ENCODE measurements at regions not wholly inside any gene's neighbourhood (a gene's known extent, or its start where the extent isn't known, plus 50 kb on each side); places are given as distances from the start of the nearest gene placed in this dataset.
"Not testable (repeated sequence)": the region's sequence is repeated elsewhere in the genome, so short reads cannot be mapped to it uniquely, and the experiment has no call there.

DNA sequence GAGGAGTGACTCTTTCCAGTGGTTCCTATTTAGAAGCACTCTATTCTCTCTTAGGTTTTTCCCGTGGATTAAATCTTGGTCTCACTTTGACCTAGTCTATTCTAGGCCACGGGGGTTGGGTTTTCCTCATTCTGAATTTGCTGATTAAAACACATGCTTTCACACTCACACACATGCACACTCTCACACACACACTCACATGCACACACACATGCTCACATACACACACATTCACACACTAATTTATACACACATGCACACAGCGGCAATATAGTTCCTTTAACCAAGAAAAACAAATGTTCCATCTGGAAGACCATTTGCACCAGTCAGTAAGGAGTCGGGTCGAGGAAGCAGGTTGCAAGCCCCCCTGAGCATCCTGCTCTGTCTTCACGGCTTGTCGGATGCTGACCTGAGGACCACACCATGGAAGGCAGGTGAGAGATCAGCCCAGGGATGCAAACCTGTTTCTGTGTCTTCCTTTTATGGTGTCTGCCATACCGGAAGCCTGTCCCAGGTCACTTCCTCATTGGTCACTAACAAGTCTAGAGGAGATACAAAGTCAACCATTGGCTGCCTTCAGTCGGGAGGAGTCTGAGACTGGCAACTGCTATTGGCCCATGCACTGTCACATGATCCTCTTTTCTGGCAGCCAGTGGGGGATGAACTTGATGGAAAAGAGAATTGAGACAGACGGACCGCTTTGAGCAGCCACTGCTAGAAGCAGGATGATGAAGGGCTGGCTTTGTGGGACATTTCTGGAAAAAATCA is 330.8 kb downstream of the FGFR2 start:
- no peak overlapping the region for H3K4me3 ChIP-seq
- H4K20me1 ChIP-seq, result no peaks in the 10 kb centered on the region
- H3K9me3 ChIP-seq, result no peaks in the 10 kb centered on the region
- H3K36me3 ChIP-seq, result no peaks in the 10 kb centered on the region
- no peak overlapping the region for H3K4me2 ChIP-seq
- no peak overlapping the region for H3K27ac ChIP-seq
- no peaks in the 10 kb centered on the region for H3K27me3 ChIP-seq
- no peaks in the 10 kb centered on the region for H3K4me1 ChIP-seq
- TF ChIP-seq Cebpa-rat (IDR thresholded peaks at IDR 0.05), result no peak
- H3K9ac ChIP-seq, result no peak overlapping the region

DNA sequence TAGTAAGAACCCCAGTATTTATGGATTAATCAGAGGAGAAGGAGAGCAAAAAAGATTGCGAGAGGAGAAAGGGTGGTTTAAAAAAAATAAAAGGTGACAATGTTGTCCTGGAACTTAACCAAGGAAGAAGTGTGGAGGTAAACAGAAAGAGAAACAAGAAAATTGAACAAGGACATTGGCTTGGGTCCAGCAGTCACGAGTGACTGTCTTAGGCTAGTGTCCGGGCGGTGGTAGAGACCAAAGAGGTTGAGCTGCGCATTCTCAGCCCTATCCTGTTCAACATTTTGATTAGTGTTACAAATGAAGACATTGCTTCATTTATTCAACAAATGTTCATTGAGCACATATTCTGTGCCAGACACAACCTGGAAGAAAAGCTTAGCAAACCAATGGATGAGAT is 329.9 kb downstream of the FGFR2 start:
- H3K9me3 ChIP-seq, result no peaks in the 10 kb centered on the region
- H3K4me2 ChIP-seq, result no peak overlapping the region
- H3K27me3 ChIP-seq, result no peaks in the 10 kb centered on the region
- no peak overlapping the region for H3K27ac ChIP-seq
- no peaks in the 10 kb centered on the region for H4K20me1 ChIP-seq
- H3K4me1 ChIP-seq, result no peaks in the 10 kb centered on the region
- no peak for TF ChIP-seq Cebpa-rat (IDR thresholded peaks at IDR 0.05)
- no peaks in the 10 kb centered on the region for H3K36me3 ChIP-seq
- no peak overlapping the region for H3K9ac ChIP-seq
- H3K4me3 ChIP-seq, result no peak overlapping the region

DNA sequence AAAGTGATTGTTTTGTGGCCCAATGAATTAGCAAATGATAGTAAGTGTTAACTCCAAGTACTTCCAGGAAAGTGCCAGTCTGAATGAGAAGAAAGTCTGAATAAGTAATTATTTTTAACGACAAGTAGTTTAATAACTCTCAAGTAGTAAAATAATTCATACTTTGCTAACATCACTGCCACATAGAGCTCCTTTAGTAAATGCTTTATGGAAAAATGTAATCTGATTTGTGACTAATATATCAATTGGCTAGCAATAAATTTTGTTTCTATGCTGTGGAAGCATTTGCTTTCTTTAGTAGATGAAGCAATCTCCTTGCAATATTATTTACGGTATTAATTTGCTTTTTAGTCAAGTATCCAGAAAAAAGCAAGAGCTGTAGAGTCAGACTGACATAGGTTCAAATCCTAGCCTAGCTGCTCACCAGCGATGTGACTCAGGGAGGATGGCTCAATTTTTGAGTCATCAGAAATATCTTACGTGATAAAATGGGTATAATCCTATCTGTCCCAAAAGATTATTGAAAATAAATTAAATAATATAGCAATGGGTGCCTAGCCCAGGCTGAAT is 329.3 kb downstream of the FGFR2 start:
- no peaks in the 10 kb centered on the region for H4K20me1 ChIP-seq
- no peaks in the 10 kb centered on the region for H3K36me3 ChIP-seq
- no peak overlapping the region for H3K4me3 ChIP-seq
- H3K27ac ChIP-seq, result no peak overlapping the region
- no peaks in the 10 kb centered on the region for H3K27me3 ChIP-seq
- H3K4me2 ChIP-seq, result no peak overlapping the region
- no peaks in the 10 kb centered on the region for H3K9me3 ChIP-seq
- no peaks in the 10 kb centered on the region for H3K4me1 ChIP-seq
- no peak for TF ChIP-seq Cebpa-rat (IDR thresholded peaks at IDR 0.05)
- no peak overlapping the region for H3K9ac ChIP-seq

DNA sequence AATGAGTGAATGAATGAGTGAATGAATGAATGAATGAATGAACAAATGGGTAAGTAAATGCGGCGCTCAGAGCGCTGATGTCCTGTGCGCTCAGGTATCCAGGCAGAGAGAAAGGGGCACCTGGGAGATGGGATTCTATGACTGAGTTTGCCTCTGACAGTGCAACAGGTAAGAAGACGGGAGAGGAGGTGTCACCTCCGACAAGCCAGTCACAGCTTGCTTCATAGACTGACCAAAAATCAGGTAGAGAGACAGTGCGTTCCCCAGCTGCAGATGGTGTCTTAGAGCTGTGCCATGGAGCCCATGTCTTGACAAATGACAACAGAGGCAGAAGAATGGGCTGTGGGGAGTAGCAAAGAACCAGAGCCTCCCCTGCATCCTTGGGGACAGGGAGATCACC is 327.3 kb downstream of the FGFR2 start:
- TF ChIP-seq Cebpa-rat (IDR thresholded peaks at IDR 0.05), result no peak
- Histone ChIP-seq H4K20me1 (no peaks in the 10 kb centered on the region), H3K27ac (no peak overlapping the region), H3K4me2 (no peak overlapping the region), H3K4me1 (no peaks in the 10 kb centered on the region), H3K36me3 (no peaks in the 10 kb centered on the region), H3K9ac (no peak overlapping the region), H3K9me3 (no peaks in the 10 kb centered on the region), H3K4me3 (no peak overlapping the region), H3K27me3 (no peaks in the 10 kb centered on the region)

DNA sequence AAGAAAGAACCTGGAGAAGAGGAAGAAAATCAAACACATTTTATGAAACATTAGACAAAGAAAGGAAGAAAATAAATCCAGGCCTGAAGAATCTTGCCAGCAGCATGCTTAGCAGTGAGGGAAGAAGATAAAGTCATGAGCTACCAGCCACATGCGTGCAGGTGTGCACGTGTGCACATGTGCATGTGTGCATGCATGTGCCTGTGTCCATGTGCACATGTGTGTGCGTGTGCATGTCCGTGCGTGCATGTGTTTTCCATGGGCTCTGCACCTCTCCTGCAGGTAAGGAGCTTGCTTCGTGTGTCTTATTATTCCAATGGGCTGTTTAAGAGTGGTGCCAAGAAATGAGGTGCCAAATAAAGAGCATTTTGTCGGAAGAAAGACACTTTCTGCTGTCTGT is 322.2 kb downstream of the FGFR2 start:
- Histone ChIP-seq H3K9me3 (no peaks in the 10 kb centered on the region; the same call in 1 of the 2 replicates), H3K27ac (no peak overlapping the region), H3K27me3 (no peaks in the 10 kb centered on the region), H3K36me3 (no peaks in the 10 kb centered on the region), H3K4me2 (no peak overlapping the region), H3K4me1 (peaks cover 5% of the 10 kb centered on the region; the same call in 1 of the 2 replicates), H3K4me3 (no peak overlapping the region), H4K20me1 (no peaks in the 10 kb centered on the region), H3K9ac (no peak overlapping the region)
- no peak for TF ChIP-seq Cebpa-rat (IDR thresholded peaks at IDR 0.05)

DNA sequence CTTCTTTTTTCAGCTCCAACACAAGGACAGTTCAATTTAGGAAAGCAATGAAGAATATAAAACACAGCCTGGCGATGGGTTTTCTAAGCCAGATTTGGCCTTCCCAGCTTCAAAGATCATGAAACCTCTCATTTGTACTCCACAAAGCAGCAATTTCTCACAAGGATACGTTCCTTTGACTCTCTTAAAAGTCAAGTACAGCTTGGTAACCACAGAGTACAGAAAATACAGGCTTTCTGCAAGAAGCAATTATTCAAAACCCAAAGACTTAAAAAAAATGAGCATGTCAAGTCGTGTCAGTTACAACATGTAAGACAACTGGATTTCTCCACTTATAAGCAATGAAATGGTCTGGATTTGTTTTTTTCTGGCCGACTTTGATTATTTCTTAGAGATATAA is 321.4 kb downstream of the FGFR2 start:
- no peak overlapping the region for H3K4me3 ChIP-seq
- H3K4me1 ChIP-seq, result peaks cover 5% of the 10 kb centered on the region; the same call in 1 of the 2 replicates
- H3K9me3 ChIP-seq, result no peaks in the 10 kb centered on the region; the same call in 1 of the 2 replicates
- no peak overlapping the region for H3K27ac ChIP-seq
- H3K27me3 ChIP-seq, result no peaks in the 10 kb centered on the region
- H3K9ac ChIP-seq, result no peak overlapping the region
- TF ChIP-seq Cebpa-rat (IDR thresholded peaks at IDR 0.05), result no peak
- no peak overlapping the region for H3K4me2 ChIP-seq
- no peaks in the 10 kb centered on the region for H3K36me3 ChIP-seq
- H4K20me1 ChIP-seq, result no peaks in the 10 kb centered on the region

DNA sequence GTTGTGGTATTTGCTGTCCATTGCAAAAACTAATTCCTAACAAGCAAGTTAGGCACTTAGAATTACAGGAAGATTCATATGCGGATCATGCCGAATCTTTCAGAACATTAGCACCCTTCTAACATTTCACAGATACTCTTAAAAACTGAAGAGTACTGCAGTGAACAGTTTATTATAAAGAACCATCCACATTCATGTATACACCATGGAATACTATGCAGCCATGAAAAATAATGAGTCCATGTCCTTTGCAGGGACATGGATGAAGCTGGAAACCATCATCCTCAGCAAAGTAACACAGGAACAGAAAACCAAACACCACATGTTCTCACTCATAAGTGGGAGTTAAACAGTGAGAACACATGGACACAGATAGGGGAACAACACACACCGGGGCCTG is 319.9 kb downstream of the FGFR2 start:
- H3K4me2 ChIP-seq, H3K27ac ChIP-seq, H3K4me3 ChIP-seq, H3K9ac ChIP-seq, H3K36me3 ChIP-seq, H3K9me3 ChIP-seq, H4K20me1 ChIP-seq, H3K4me1 ChIP-seq, H3K27me3 ChIP-seq: not testable (repeated sequence)

DNA sequence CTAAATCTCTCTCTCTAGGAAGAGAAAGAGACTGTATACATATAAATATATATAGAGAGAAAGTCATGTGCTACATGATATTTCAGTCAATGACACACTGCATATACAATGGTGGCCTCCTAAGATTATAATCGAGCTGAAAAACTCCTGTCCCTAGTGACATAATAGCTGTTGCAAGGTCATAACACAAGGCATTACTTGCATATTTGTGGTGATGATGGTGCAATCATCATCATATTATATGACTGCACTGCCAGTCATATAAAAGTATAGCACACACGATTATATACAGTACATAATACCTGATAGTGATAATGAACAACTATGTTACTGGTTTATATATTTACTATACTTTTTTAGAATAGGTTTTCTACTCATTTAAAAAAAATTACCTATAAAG is 316.7 kb downstream of the FGFR2 start:
- no peaks in the 10 kb centered on the region for H4K20me1 ChIP-seq
- H3K36me3 ChIP-seq, result no peaks in the 10 kb centered on the region
- peaks cover 5% of the 10 kb centered on the region; the same call in 1 of the 2 replicates for H3K4me1 ChIP-seq
- H3K27ac ChIP-seq, result no peak overlapping the region
- no peaks in the 10 kb centered on the region; the same call in 1 of the 2 replicates for H3K9me3 ChIP-seq
- H3K27me3 ChIP-seq, result no peaks in the 10 kb centered on the region
- H3K4me2 ChIP-seq, result no peak overlapping the region
- H3K9ac ChIP-seq, result no peak overlapping the region
- TF ChIP-seq Cebpa-rat (IDR thresholded peaks at IDR 0.05), result no peak
- no peak overlapping the region for H3K4me3 ChIP-seq

DNA sequence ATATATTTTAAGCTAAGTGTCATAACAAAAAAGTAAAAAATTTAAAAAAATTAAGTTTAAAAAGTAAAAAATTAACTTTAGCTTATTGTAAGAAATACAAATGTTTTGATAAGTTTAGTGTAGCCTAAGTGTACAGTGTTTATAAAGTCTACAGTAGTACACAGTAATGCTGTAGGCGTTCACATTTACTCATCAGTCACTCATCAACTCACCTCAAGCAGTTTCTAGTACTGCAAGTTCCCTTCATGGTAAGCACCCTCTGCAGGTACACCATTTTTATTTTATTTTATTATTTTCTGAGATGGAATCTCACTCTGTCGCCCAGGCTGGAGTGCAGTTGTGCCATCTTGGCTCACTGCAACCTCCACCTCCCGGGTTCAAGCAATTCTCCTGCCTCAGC is 316.0 kb downstream of the FGFR2 start:
- no peaks in the 10 kb centered on the region for H3K36me3 ChIP-seq
- no peaks in the 10 kb centered on the region; the same call in 1 of the 2 replicates for H3K9me3 ChIP-seq
- H3K27ac ChIP-seq, result no peak overlapping the region
- H3K4me2 ChIP-seq, result no peak overlapping the region
- H4K20me1 ChIP-seq, result no peaks in the 10 kb centered on the region
- no peak overlapping the region for H3K9ac ChIP-seq
- no peak overlapping the region for H3K4me3 ChIP-seq
- H3K4me1 ChIP-seq, result peaks cover 5% of the 10 kb centered on the region; the same call in 1 of the 2 replicates
- TF ChIP-seq Cebpa-rat (IDR thresholded peaks at IDR 0.05), result no peak
- no peaks in the 10 kb centered on the region for H3K27me3 ChIP-seq

DNA sequence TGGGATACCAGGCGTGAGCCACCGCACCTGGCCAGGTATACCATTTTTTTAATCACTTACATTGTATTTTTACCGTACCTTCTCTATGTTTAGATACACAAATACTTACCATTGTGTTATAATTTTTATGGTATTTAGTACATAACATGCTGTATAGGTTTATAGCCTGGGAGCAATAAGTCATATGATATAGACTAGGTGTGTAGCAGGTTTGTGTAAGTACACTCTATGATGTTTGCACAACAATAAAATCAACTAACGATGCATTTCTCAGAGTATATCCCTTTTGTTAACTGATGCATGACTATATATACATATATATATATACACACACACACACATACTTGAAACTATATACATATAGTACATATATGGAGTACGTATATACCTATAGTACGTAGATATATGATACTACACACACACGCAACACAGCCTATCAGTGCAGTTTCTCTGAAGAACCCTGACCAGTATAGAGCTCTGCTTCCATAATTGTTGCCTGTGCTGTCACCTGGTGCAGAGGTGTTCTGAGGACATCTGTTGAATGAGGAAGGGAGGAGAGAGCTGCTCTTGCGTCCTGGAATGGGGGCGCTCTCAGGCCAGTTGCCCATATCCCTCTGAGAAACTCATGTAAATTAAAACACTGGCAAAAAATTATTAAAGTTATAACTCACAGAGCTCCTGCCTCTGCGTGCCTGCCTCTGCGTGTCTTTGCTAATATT is 315.3 kb downstream of the FGFR2 start:
- no peak overlapping the region for H3K4me3 ChIP-seq
- H3K36me3 ChIP-seq, result no peaks in the 10 kb centered on the region
- H4K20me1 ChIP-seq, result no peaks in the 10 kb centered on the region
- H3K4me1 ChIP-seq, result peaks cover 5% of the 10 kb centered on the region; the same call in 1 of the 2 replicates
- H3K27ac ChIP-seq, result no peak overlapping the region
- no peak overlapping the region for H3K9ac ChIP-seq
- no peak for TF ChIP-seq Cebpa-rat (IDR thresholded peaks at IDR 0.05)
- no peaks in the 10 kb centered on the region for H3K27me3 ChIP-seq
- no peak overlapping the region for H3K4me2 ChIP-seq
- no peaks in the 10 kb centered on the region; the same call in 1 of the 2 replicates for H3K9me3 ChIP-seq

Data from BLaER1 (cell line).